ENCODE measurements at regions not wholly inside any gene's neighbourhood (a gene's known extent, or its start where the extent isn't known, plus 50 kb on each side); places are given as distances from the start of the nearest gene placed in this dataset.
"Not testable (repeated sequence)": the region's sequence is repeated elsewhere in the genome, so short reads cannot be mapped to it uniquely, and the experiment has no call there.

DNA sequence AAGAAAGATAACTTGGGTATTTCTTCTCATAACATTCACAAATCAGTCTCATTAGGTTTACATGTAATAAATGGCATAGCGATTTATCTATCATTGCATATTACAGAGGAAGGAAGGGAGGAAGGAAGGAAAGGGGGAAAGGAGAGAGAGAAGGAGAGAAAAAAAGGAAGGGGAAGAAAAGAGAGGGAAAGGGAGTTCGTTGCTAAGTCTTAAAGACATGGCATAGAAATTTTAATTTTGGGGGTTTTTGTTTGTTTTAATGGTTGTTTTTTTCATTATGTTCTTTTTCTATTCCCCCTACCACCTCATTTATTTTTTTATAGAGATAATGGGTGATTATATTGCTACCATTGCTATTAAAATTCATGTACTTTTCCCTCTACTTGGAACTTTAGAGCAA is 604.3 kb downstream of the IPMK start:
- DNase-seq = no peak

GRCh38 chr10:57661206-57661605 is 606.5 kb downstream of the IPMK start:
- DNase-seq = no peak

- peak in 1 of 2 donors; percentile 6 for DNase-seq
Measured at GRCh38 chr10:57657164-57657765, 610.4 kb downstream of the IPMK start.

GRCh38 chr10:57654856-57655255 is 612.8 kb downstream of the IPMK start:
- DNase-seq = no peak

DNA sequence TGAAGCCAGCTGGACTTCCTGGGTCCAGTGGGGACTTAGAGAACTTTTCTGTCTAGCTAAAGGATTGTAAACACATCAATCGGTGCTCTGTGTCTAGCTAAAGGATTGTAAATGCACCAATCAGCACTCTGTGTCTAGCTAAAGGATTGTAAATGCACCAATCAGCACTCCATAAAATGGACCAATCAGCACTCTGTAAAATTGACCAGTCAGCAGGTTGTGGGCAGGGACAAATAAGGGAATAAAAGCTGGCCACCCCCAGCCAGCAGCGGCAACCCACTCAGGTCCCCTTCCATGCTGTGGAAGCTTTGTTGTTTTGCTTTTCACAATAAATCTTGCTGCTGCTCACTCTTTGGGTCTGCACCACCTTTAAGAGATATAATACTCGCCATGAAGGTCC is 622.6 kb downstream of the IPMK start:
- DNase-seq = not testable (repeated sequence)

DNA sequence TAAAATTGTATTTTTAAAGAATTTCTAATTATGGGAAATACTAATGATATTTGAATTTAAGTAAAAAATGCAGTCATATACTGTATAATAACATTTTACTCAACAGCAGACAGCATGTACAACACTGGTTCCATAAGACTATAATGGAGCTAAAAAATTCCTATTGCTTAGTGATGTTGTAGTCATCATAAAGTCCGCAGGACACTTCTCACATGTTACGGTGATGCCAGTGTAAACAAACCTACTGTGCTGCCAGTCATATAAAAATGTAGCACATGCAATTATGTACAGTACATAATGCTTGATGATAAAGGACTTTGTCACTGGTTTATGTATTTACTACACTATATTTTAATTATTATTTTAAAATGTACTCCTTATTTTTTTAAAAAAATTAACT is 629.3 kb downstream of the IPMK start:
- no peak for DNase-seq

GRCh38 chr10:57628592-57629284 is 639.0 kb downstream of the IPMK start:
- DNase-seq = no peak

GRCh38 chr10:57627642-57628178 is 640.0 kb downstream of the IPMK start:
- DNase-seq = no peak

GRCh38 chr10:57624856-57625592 is 642.7 kb downstream of the IPMK start:
- no peak for DNase-seq

DNA sequence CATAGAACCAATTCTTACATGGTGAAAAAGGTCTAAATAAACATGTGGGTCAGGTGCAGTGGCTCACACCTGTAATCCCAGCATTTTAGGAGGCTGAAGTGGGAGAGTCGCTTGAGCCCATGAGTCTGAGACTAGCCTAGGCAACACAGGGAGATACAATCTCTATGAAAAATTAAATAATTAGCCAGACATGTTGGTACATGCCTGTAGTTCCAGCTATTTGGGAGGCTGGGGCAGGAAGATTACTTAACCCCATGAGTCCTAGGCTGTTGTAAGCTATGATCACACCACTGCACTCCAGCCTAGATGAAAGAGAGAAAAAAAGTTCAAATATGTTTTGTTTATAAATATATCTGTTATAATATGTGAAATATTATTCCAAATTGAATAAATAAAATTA is 643.6 kb downstream of the IPMK start:
- no peak for DNase-seq

DNA sequence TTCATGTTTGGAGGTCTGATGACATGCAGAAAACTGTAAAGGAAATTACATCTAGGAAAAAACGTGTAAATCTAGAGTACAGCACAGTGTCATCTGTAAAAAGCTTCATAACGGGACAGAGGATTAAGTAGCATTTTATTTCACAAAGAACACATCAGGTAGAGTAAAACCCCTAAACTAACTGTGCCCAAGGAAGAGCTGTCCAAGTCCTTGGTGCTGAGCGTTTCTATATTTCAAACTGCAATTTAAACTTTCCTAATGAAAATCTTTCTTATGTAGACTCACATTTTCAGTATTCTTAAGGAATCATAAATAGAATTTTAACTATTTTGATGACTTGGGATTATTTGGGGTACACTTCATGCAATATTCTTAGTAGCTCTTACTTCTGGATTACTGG is 646.2 kb downstream of the IPMK start:
- DNase-seq = no peak

GRCh38 chr10:57605948-57606485 is 661.7 kb downstream of the IPMK start:
- DNase-seq = no peak

DNA sequence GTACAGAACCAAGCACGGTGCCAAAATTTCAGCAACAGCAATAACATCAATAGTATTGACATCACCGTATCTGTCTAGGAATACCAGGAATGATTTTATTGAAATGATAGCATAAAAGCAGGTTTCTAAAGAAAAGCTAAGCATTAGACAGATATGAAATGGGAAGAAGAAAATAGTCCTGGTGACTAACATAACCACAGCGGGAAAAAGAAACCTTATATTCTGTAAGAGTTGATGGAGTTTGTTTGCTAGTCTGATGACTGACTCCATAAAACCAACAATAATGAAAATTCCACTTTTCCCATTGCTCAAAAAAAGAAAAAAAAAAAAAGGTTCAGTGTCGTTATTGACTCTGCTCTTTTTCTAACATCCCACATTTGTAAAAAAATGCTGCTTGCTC is 668.3 kb downstream of the IPMK start:
- no peak for DNase-seq

DNA sequence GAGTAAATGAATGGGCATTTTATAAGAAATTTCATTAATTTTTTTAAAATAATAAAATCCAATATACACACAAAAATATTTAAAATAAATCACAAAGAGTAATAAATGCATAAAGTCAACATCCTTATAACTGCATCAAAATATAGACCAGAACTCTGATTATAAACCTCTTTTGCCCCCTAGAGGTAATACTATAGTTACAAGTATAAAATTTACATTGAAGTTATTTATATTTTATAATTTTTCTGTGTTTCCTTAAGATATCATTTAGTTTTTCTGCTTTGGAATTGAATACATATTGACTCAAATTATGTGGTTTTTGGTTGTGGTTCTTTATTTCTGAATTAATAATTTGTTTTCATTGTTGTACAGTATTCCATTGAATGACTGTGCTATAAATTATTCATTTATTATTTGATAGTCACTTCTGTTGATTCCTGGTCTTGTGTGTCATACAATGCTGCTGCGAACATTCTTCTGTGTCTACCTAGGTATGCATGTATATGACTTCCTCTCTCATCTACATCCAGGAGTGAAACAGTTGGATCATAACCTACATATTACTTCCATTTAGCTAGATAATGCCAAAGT is 673.6 kb downstream of the IPMK start:
- DNase-seq = no peak

GRCh38 chr10:57579926-57580325 is 687.8 kb downstream of the IPMK start:
- no peak for DNase-seq

- no peak for DNase-seq
Measured at GRCh38 chr10:57562211-57562610, 705.5 kb downstream of the IPMK start.

DNA sequence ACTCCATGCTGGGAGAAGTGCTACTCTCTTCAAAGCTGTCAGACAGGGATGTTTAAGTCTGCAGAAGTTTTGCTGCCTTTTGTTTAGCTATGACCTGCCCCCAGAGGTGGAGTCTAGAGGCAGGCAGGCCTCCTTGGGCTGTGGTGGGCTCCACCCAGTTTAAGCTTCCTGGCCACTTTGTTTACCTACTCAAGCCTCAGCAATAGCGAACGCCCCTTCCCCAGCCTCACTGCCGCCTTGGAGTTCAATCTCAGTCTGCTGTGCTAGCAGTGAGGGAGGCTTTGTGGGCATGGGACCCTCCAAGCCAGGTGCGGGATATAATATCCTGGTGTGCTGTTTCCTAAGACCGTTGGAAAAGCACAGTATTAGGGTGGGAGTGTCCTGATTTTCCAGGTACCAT is 715.9 kb downstream of the IPMK start:
- DNase-seq = not testable (repeated sequence)

DNA sequence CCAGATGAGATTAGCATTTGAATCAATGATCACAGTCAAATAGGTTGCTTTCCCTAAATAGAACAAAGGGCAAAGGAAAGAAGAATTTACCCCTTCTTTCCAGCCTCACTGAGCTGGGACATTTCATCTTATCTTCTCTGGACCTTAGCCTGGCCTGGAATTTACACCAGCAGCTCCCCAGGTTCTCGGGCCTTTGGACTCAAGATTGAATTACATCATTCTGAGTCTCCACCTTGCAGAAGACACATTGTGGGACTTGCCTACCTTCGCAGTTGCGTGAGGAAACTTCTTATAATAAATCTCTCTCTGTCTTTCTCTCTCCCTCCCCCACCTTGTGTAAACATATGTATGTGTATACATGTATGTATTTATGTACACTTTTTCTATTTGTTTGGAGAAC is 732.4 kb downstream of the IPMK start:
- DNase-seq = no peak

- DNase-seq = no peak
Measured at GRCh38 chr10:57513637-57514036, 754.1 kb downstream of the IPMK start.

DNA sequence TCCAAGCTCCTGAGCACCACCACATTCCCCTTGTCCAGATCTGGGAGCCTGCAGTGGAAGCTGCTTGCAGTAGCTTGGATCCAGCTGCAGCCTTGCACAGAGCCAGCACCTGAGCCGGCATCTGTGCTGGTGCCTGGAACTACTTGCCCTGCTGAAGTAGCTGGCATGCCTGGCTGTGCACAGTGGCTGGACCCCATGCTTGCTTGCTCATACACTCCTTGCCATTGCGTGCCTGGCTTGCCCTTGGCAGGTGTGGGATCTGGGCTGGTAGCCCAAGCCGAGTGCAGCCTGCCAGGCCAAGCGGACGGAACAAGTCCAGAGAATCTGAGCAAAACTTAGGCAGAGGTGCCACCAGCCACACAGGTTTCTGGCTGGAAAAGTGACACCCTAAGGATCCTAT is 759.9 kb downstream of the IPMK start:
- DNase-seq = no peak

DNA sequence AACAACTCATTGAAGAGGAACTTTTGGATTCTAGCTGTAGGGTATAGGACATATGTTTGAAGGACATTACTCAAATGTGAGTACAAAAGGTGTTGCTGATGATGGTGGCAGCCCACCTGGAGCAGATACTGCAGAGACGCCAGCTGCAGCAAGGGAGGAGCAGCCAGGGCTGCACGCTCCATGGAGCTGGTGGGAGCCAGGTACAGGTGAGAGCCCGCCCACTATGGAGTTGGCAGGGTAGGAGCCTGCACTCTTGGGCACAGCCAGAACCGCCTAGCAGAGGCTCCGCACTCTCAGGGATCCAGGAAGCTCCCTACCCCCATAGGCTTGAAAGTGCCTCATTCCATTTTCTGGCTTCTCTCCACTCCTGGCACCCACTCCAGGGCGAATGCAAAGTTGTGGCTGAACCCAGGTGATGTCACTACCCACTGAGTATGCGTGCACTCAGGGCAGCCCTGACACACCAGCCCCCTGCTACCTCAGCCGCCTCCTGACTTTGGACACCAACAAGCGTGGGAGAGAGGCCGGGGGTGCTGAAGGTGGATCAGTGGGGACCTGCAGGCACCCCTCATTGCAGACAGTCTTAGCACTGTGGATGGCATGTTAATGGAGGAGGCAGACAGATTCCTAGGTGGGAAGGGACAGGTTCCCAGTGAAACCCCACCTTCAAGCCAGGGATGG is 761.1 kb downstream of the IPMK start:
- no peak for DNase-seq

DNA sequence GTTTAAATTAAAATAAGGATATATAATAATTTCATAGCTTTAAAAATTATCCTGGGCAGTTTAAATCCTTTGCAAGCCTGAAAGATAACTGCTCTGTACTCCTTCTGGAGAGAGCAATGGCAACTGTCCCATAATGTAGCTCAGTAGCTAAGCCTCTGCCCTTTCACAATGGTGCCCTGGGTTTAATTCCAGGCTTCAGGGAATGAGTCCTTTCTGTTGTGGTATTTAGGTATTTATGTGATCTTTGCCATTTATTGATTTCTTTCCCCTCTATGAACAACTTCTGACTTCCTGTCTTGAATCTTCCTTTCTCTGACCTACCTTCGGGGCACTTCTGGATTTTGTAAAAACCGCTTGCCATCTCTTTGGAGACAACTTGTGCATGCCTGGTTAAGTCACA is 773.2 kb downstream of the IPMK start:
- DNase-seq = no peak

- DNase-seq = no peak
Measured at GRCh38 chr10:57482259-57482658, 785.4 kb downstream of the IPMK start.
